HCT116 (cell line): ENCODE measurements at regions not wholly inside any gene's neighbourhood (a gene's known extent, or its start where the extent isn't known, plus 50 kb on each side); places are given as distances from the start of the nearest gene placed in this dataset.

ENCODE experiments used
- ATAC-seq: fragments of 200-7000 bp; cut with Tn5 transposase; 2 replicates; pipeline ENCODE4 v1.9.1; 2020; ENCODE audit warnings: mild to moderate bottlenecking, moderate library complexity
- BruUV-seq: library from RNA; stranded (reverse); fragments of 400-500 nt; replicated peaks from 2 replicates; lab custom pipeline; 2021; lab: Mats Ljungman, UMichigan
- CTCF ChIA-PET: fragments of 300-600 bp; sonication (Branson Sonifier 250); formaldehyde crosslinking; loops from one replicate; lab custom pipeline; 2021; ENCODE audit warnings: antibody characterized with exemption; lab: Charles Lee
- POLR2A ChIA-PET: fragments of 300-600, 350-600 bp; sonication (Branson Sonifier 250); formaldehyde crosslinking; loops from one replicate; lab custom pipeline; 2021; ENCODE audit warnings: antibody characterized with exemption; lab: Charles Lee
- RAD21 ChIA-PET, 2 experiments: fragments of 300-600 bp; sonication (Branson Sonifier 250); formaldehyde crosslinking; loops; one replicate each; lab custom pipeline; 2023; ENCODE audit warnings: low total read pairs in 2 of 2; ENCODE audit not compliant: uncharacterized antibody in 2 of 2, unreplicated experiment in 2 of 2, low non-redundant PET in 1 of 2; lab: Charles Lee
- DNase-seq: peaks from one replicate; pipeline ENCODE4 v3.0.0-alpha.2; 2010; ENCODE audit warnings: low read depth, low spot score
- H2AFZ ChIP-seq: fragments of 200-600 bp; shearing (Covaris generic), sonication (generic); 2 replicates; pipeline ENCODE4 v1.6.1; 2017; ENCODE audit warnings: low read depth, mixed run types, mixed read lengths, antibody characterized with exemption, low read length; ENCODE audit not compliant: poor library complexity, severe bottlenecking
- H3K27ac ChIP-seq: 2 replicates; pipeline ENCODE4 v1.5.1; 2012; ENCODE audit warnings: low read depth, low read length
- H3K27me3 ChIP-seq: fragments of 200-600 bp; sonication (generic); 2 replicates; pipeline ENCODE4 v1.6.1; 2016; ENCODE audit warnings: mixed run types, low read length, mixed read lengths; ENCODE audit not compliant: insufficient read depth
- H3K36me3 ChIP-seq, 2 experiments: fragments of 200-500 bp in 1 of 2; fragments of 200-600 bp in 1 of 2; sonication (Bioruptor generic) in 1 of 2; sonication (generic) in 1 of 2; 2 replicates each; pipeline versions ENCODE4 v1.5.1 to v1.6.1; 2014 to 2016; ENCODE audit warnings: low read length in 2 of 2, inconsistent platforms in 1 of 2, mixed read lengths in 1 of 2, mixed run types in 1 of 2; ENCODE audit not compliant: insufficient read depth in 2 of 2, control insufficient read depth in 1 of 2
- H3K4me1 ChIP-seq, 2 experiments: fragments of 200-600 bp in 1 of 2; sonication (generic) in 1 of 2; 2 replicates each; pipeline versions ENCODE4 v1.5.1 to v1.6.1; 2012 to 2017; ENCODE audit warnings: low read length in 2 of 2, inconsistent platforms in 1 of 2, mild to moderate bottlenecking in 1 of 2, mixed read lengths in 1 of 2, mixed run types in 1 of 2, moderate library complexity in 1 of 2; ENCODE audit not compliant: insufficient read depth in 2 of 2, control insufficient read depth in 1 of 2
- H3K4me2 ChIP-seq: fragments of 200-600 bp; sonication (generic); 2 replicates; pipeline ENCODE4 v1.6.1; 2017; ENCODE audit warnings: mixed run types, low read length, mixed read lengths
- H3K4me3 ChIP-seq, 2 experiments: fragments of 200-600 bp in 1 of 2; sonication (generic) in 1 of 2; replicated peaks in 1 of 2; 2 replicates each; pipeline ENCODE4 v1.5.1; 2011 to 2016; ENCODE audit warnings: low read length in 2 of 2, control low read depth in 1 of 2, low read depth in 1 of 2, mild to moderate bottlenecking in 1 of 2, mixed read lengths in 1 of 2, mixed run types in 1 of 2
- H3K79me2 ChIP-seq: fragments of 200-600 bp; sonication (generic); 2 replicates; pipeline ENCODE4 v1.6.1; 2017; ENCODE audit warnings: mild to moderate bottlenecking, mixed run types, low read length, moderate library complexity, mixed read lengths; ENCODE audit not compliant: insufficient read depth
- H3K9ac ChIP-seq: fragments of 200-600 bp; sonication (generic); 2 replicates; pipeline ENCODE4 v1.6.1; 2016; ENCODE audit warnings: low read length, mixed read lengths
- H3K9me2 ChIP-seq: fragments of 200-600 bp; sonication (generic), shearing (Covaris generic); 2 replicates; pipeline ENCODE4 v1.6.1; 2017; ENCODE audit warnings: mixed run types, mild to moderate bottlenecking, moderate library complexity; ENCODE audit not compliant: insufficient read depth
- H3K9me3 ChIP-seq, 2 experiments: fragments of 200-500 bp in 1 of 2; fragments of 200-600 bp in 1 of 2; sonication (Bioruptor generic) in 1 of 2; sonication (generic) in 1 of 2; 2 replicates each; pipeline ENCODE4 v1.6.1; 2014 to 2017; ENCODE audit warnings: low read length in 2 of 2, mixed read lengths in 2 of 2, inconsistent platforms in 1 of 2, low read depth in 1 of 2, mild to moderate bottlenecking in 1 of 2, mixed run types in 1 of 2, moderate library complexity in 1 of 2; ENCODE audit not compliant: control insufficient read depth in 1 of 2, insufficient read depth in 1 of 2
- H4K20me1 ChIP-seq: fragments of 200-600 bp; sonication (generic), shearing (Covaris generic); 2 replicates; pipeline ENCODE4 v1.6.1; 2017; ENCODE audit warnings: mixed run types, mild to moderate bottlenecking, moderate library complexity; ENCODE audit not compliant: insufficient read depth
- CBX3 ChIP-seq: IDR thresholded peaks from 2 replicates; pipeline ENCODE4 v1.6.1; 2012; ENCODE audit warnings: low read depth
- CEBPB ChIP-seq: IDR thresholded peaks from 2 replicates; pipeline ENCODE4 v1.6.1; 2012; ENCODE audit warnings: low read depth
- CTCF ChIP-seq, 3 experiments: fragments of 200-600 bp in 1 of 3; sonication (generic) in 1 of 3; IDR thresholded peaks in 2 of 3; conservative IDR thresholded peaks in 1 of 3; 2 replicates each; pipeline ENCODE4 v1.5.1; 2012 to 2017; ENCODE audit warnings: low read depth in 2 of 3, low read length in 2 of 3, antibody characterized with exemption in 1 of 3, borderline replicate concordance in 1 of 3, control low read depth in 1 of 3, mild to moderate bottlenecking in 1 of 3, mixed read lengths in 1 of 3, mixed run types in 1 of 3, moderate library complexity in 1 of 3; ENCODE audit not compliant: insufficient read depth in 1 of 3
- EGR1 ChIP-seq: IDR thresholded peaks from 2 replicates; pipeline ENCODE4 v1.6.1; 2012; ENCODE audit warnings: low read depth
- EZH2phosphoT487 ChIP-seq: fragments of 200-600 bp; IDR thresholded peaks from 2 replicates; pipeline ENCODE4 v1.6.1; 2018; ENCODE audit warnings: antibody characterized with exemption, borderline replicate concordance
- FOSL1 ChIP-seq: IDR thresholded peaks from 2 replicates; pipeline ENCODE4 v1.6.1; 2012; ENCODE audit warnings: low read depth
- MAX ChIP-seq: IDR thresholded peaks from 2 replicates; pipeline ENCODE4 v1.6.1; 2012
- POLR2AphosphoS5 ChIP-seq: IDR thresholded peaks from 2 replicates; pipeline ENCODE4 v1.6.1; 2011; ENCODE audit warnings: mild to moderate bottlenecking, low read depth, low read length, moderate library complexity
- SIN3A ChIP-seq: IDR thresholded peaks from 2 replicates; pipeline ENCODE4 v1.6.1; 2012; ENCODE audit warnings: low read depth
- SP1 ChIP-seq: IDR thresholded peaks from 2 replicates; pipeline ENCODE4 v1.6.1; 2012; ENCODE audit warnings: low read depth
- TCF7L2 ChIP-seq: IDR thresholded peaks from 2 replicates; pipeline ENCODE4 v1.7.0; 2011; ENCODE audit warnings: borderline replicate concordance, inconsistent platforms; ENCODE audit not compliant: insufficient read depth, insufficient read length; ENCODE audit errors: extremely low read depth
- YY1 ChIP-seq: IDR thresholded peaks from 2 replicates; pipeline ENCODE4 v1.6.1; 2011; ENCODE audit warnings: low read length, low read depth, moderate library complexity, mild to moderate bottlenecking; ENCODE audit not compliant: insufficient replicate concordance; ENCODE audit errors: extremely low read depth
- ZFX ChIP-seq: fragments of 450-650 bp; IDR thresholded peaks from 2 replicates; pipeline ENCODE4 v1.6.1; 2017
- intact Hi-C: fragments of 100-400 bp; cut with micrococcal nuclease; formaldehyde crosslinking; loops from 2 replicates; pipeline ENCODE4 v1.10.0; 2022

- H2AFZ ChIP-seq, result no peak overlapping the region
- DNase-seq (no peak), ATAC-seq (no peak)
- no peaks in the 10 kb centered on the region for H4K20me1 ChIP-seq
- CTCF ChIA-PET, result no interaction called here
- BruUV-seq, result no TSS peak
- POLR2A ChIA-PET, result no interaction called here
- H3K9ac ChIP-seq, result no peak overlapping the region
- intact Hi-C loops, result no loop called here
- H3K9me2 ChIP-seq, result no peaks in the 10 kb centered on the region
- RAD21 ChIA-PET, result no interaction called here
- no peak overlapping the region for H3K4me3 ChIP-seq
- H3K79me2 ChIP-seq, result no peaks in the 10 kb centered on the region
- no peak overlapping the region for H3K4me2 ChIP-seq
- no peaks in the 10 kb centered on the region for H3K4me1 ChIP-seq
- no peaks in the 10 kb centered on the region for H3K36me3 ChIP-seq
- no peak overlapping the region for H3K27ac ChIP-seq
- no peaks in the 10 kb centered on the region for H3K27me3 ChIP-seq
- H3K9me3 ChIP-seq, result peaks cover 0 to 6% of the 10 kb centered on the region in 2 experiments; a peak in 1 of 4 replicates
- no peak for TF ChIP-seq CEBPB
- TF ChIP-seq FOSL1, result no peak
- TF ChIP-seq SP1, result no peak
- TF ChIP-seq EZH2phosphoT487, result no peak
- TF ChIP-seq YY1, result no peak
- TF ChIP-seq CTCF (IDR thresholded peaks at IDR 0.05 in 2 of 3, conservative IDR thresholded peaks at IDR 0.05 in 1 of 3; ENCODE audit: borderline replicate concordance in 1 of 3, insufficient read depth in 1 of 3, low read depth in 2 of 3, low read length in 2 of 3), result no peak
- no peak for TF ChIP-seq CBX3
- TF ChIP-seq MAX, result no peak
- no peak for TF ChIP-seq TCF7L2
- TF ChIP-seq SIN3A, result no peak
- no peak for TF ChIP-seq POLR2AphosphoS5
- no peak for TF ChIP-seq EGR1
- no peak for TF ChIP-seq ZFX
These were observed 230.2 kb upstream of the AJAP1 start for GRCh38 chr1:4424254-4424653.
